ENCODE measurements at regions not wholly inside any gene's neighbourhood (a gene's known extent, or its start where the extent isn't known, plus 50 kb on each side); places are given as distances from the start of the nearest gene placed in this dataset.
"Not testable (repeated sequence)": the region's sequence is repeated elsewhere in the genome, so short reads cannot be mapped to it uniquely, and the experiment has no call there.

DNA sequence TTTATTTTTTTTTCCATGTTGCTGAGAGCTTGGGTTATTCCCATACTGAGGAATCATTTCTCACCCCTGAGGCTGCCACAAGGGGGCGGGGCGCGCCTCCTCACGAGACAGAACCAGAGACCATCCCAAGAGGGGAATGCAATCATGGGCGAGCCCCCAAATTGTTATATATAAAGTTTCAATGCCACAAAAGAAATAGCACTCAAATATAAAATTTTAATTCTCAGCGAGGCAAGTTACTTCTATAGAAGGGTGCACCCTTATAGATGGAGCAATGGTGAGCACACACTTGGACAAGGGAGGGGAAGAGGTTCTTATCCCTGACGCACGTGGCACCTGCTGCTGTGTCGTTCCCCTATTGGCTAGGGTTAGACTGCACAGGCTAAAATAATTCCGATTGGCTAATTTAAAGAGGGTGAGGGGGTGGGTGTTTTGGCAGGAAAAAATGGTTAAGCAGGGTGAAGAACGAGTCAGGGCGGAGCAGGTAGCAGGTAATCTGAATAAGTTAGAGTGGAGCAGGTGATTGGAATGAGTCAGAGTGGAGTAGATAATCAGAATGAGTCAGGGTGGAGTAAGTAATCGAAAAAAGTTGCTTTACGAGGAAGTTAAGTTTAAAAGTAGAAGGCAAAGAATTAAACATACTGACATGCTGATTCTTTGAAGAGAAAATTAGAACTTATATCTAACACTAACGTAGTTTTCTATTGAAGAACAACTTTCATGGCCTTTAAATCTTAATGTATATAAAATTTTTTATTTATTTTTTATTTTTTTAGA, 177.5 kb downstream of the MTCL1 start:
- Histone ChIP-seq H3F3A (ENCODE audit: control insufficient read depth, insufficient read depth) (no peaks in the 10 kb centered on the region), H4K20me1 (ENCODE audit: control insufficient read depth, insufficient read depth, low read depth, low read length) (no peaks in the 10 kb centered on the region), H3K27ac (ENCODE audit: low read depth, low read length) (no peak overlapping the region)

DNA sequence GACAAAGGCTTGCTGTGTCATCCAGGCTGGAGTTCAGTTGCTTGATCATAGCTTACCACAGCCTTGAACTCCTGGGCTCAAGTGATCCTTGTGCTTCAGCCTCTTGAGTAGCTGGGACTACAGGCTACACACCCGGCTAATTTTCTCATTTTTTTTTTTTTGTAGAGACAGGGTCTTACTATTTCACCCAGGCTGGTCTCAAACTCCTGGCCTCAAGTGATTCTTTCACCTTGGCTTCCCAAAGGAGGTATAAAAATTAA, 178.0 kb downstream of the MTCL1 start:
- Histone ChIP-seq H3K4me2 (ENCODE audit: low read length) (no peak overlapping the region), H3F3A (ENCODE audit: control insufficient read depth, insufficient read depth) (no peaks in the 10 kb centered on the region), H3K4me3 (ENCODE audit: low read length) (no peak overlapping the region), H3K27me3 (ENCODE audit: control insufficient read depth, low read length) (no peaks in the 10 kb centered on the region), H3K4me1 (ENCODE audit: control insufficient read depth, low read length) (no peaks in the 10 kb centered on the region), H3K27ac (ENCODE audit: low read depth, low read length) (no peak overlapping the region), H3K9me2 (replicated peaks; ENCODE audit: control insufficient read depth, low read length) (no peaks in the 10 kb centered on the region), H3K9me3 (ENCODE audit: control insufficient read depth, insufficient read depth, low read length) (peaks cover 13% of the 10 kb centered on the region; the same call in 1 of the 2 replicates), H3K79me2 (ENCODE audit: control insufficient read depth, low read length) (no peaks in the 10 kb centered on the region), H3K36me3 (ENCODE audit: control insufficient read depth, low read length) (no peaks in the 10 kb centered on the region), H4K20me1 (ENCODE audit: control insufficient read depth, insufficient read depth, low read depth, low read length) (no peaks in the 10 kb centered on the region)
- no peak for TF ChIP-seq EZH2phosphoT487 (IDR thresholded peaks at IDR 0.05; ENCODE audit: borderline replicate concordance, low read length)
- TF ChIP-seq, protein P1, sequence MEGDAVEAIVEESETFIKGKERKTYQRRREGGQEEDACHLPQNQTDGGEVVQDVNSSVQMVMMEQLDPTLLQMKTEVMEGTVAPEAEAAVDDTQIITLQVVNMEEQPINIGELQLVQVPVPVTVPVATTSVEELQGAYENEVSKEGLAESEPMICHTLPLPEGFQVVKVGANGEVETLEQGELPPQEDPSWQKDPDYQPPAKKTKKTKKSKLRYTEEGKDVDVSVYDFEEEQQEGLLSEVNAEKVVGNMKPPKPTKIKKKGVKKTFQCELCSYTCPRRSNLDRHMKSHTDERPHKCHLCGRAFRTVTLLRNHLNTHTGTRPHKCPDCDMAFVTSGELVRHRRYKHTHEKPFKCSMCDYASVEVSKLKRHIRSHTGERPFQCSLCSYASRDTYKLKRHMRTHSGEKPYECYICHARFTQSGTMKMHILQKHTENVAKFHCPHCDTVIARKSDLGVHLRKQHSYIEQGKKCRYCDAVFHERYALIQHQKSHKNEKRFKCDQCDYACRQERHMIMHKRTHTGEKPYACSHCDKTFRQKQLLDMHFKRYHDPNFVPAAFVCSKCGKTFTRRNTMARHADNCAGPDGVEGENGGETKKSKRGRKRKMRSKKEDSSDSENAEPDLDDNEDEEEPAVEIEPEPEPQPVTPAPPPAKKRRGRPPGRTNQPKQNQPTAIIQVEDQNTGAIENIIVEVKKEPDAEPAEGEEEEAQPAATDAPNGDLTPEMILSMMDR (IDR thresholded peaks at IDR 0.05; ENCODE audit: low read depth, low read length, poor library complexity, severe bottlenecking) = no peak

More for the DNA sequence above, 177.5 kb downstream of the MTCL1 start:
- Histone ChIP-seq H3K4me3 (ENCODE audit: low read length) (no peak overlapping the region), H3K4me1 (ENCODE audit: control insufficient read depth, low read length) (no peaks in the 10 kb centered on the region), H3K9me3 (ENCODE audit: control insufficient read depth, insufficient read depth, low read length) (peaks cover 13% of the 10 kb centered on the region; the same call in 1 of the 2 replicates), H3K79me2 (ENCODE audit: control insufficient read depth, low read length) (no peaks in the 10 kb centered on the region), H3K27me3 (ENCODE audit: control insufficient read depth, low read length) (no peaks in the 10 kb centered on the region), H3K4me2 (ENCODE audit: low read length) (no peak overlapping the region), H3K36me3 (ENCODE audit: control insufficient read depth, low read length) (no peaks in the 10 kb centered on the region), H3K9me2 (replicated peaks; ENCODE audit: control insufficient read depth, low read length) (no peaks in the 10 kb centered on the region)
- no peak for TF ChIP-seq EZH2phosphoT487 (IDR thresholded peaks at IDR 0.05; ENCODE audit: borderline replicate concordance, low read length)
- TF ChIP-seq, protein P1 (IDR thresholded peaks at IDR 0.05; ENCODE audit: low read depth, low read length, poor library complexity, severe bottlenecking) = peak; percentile 22

DNA sequence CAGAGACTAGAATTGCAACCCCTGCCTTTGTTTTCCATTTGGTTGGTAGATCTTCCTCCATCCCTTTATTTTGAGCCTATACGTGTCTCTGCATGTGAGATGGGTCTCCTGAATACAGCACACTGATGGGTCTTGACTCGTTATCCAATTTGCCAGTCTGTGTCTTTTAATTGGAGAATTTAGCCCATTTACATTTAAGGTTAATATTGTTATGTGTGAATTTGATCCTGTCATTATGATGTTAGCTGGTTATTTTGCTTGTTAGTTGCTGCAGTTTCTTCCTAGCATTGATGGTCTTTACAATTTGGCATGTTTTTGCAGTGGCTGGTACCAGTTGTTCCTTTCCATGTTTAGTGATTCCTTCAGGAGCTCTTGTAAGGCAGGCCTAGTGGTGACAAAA, 182.5 kb downstream of the MTCL1 start:
- H3F3A ChIP-seq (ENCODE audit: control insufficient read depth, insufficient read depth); H3K27me3 ChIP-seq (ENCODE audit: control insufficient read depth, low read length); H3K27ac ChIP-seq (ENCODE audit: low read depth, low read length); H3K9me2 ChIP-seq (replicated peaks; ENCODE audit: control insufficient read depth, low read length); H3K4me1 ChIP-seq (ENCODE audit: control insufficient read depth, low read length); H3K36me3 ChIP-seq (ENCODE audit: control insufficient read depth, low read length); H4K20me1 ChIP-seq (ENCODE audit: control insufficient read depth, insufficient read depth, low read depth, low read length); H3K9me3 ChIP-seq (ENCODE audit: control insufficient read depth, insufficient read depth, low read length); H3K79me2 ChIP-seq (ENCODE audit: control insufficient read depth, low read length); H3K4me2 ChIP-seq (ENCODE audit: low read length); H3K4me3 ChIP-seq (ENCODE audit: low read length): not testable (repeated sequence)

DNA sequence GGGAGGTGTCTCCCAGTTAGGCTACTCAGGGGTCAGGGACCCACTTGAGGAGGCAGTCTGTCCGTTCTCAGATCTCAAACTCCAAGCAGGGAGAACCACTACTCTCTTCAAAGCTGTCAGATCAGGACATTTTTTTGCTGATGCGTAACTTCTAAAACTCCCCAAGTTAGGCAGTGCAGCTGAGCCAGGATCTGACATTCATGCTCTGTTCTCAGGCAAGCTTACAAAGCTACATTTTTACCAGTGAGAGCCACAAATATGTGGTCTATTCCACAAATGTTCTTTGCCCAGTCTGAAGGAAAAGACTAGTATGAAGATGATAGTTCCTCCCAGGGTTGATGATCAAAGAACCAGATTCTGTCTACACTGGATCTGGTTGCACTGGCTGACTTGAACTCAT, 184.1 kb downstream of the MTCL1 start:
- Histone ChIP-seq H3K36me3 (ENCODE audit: control insufficient read depth, low read length) (no peaks in the 10 kb centered on the region), H3K27me3 (ENCODE audit: control insufficient read depth, low read length) (no peaks in the 10 kb centered on the region), H3K27ac (ENCODE audit: low read depth, low read length) (no peak overlapping the region), H3K79me2 (ENCODE audit: control insufficient read depth, low read length) (no peaks in the 10 kb centered on the region), H4K20me1 (ENCODE audit: control insufficient read depth, insufficient read depth, low read depth, low read length) (no peaks in the 10 kb centered on the region), H3F3A (ENCODE audit: control insufficient read depth, insufficient read depth) (no peaks in the 10 kb centered on the region), H3K4me1 (ENCODE audit: control insufficient read depth, low read length) (no peaks in the 10 kb centered on the region), H3K9me2 (replicated peaks; ENCODE audit: control insufficient read depth, low read length) (no peaks in the 10 kb centered on the region), H3K9me3 (ENCODE audit: control insufficient read depth, insufficient read depth, low read length) (no peaks in the 10 kb centered on the region; the same call in 1 of the 2 replicates), H3K4me2 (ENCODE audit: low read length) (no peak overlapping the region), H3K4me3 (ENCODE audit: low read length) (no peak overlapping the region)
- TF ChIP-seq, protein P1 (IDR thresholded peaks at IDR 0.05; ENCODE audit: low read depth, low read length, poor library complexity, severe bottlenecking) = no peak
- no peak for TF ChIP-seq EZH2phosphoT487 (IDR thresholded peaks at IDR 0.05; ENCODE audit: borderline replicate concordance, low read length)

DNA sequence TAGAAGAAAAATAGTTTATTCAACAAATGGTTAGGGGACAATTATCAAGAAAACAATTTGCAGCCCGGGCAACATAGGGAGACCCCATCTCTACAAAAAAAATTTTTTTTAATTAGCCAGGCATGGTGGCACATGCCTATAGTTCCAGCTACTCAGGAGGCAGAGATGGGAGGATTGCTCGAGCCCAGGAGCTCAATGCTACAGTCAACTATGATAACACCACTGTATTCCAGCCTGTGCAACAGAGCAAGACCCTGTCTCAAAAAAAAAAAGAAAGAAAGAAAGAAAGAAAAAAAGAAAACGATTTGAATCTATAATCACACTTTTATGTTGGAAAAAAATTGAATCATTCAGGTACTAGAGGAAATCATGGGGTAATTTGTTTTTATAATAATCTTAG, 185.1 kb downstream of the MTCL1 start:
- H3K36me3 ChIP-seq (ENCODE audit: control insufficient read depth, low read length) = not testable (repeated sequence)

More for the DNA sequence above, 185.1 kb downstream of the MTCL1 start:
- not testable (repeated sequence) for H3F3A ChIP-seq (ENCODE audit: control insufficient read depth, insufficient read depth); H3K9me2 ChIP-seq (replicated peaks; ENCODE audit: control insufficient read depth, low read length); H4K20me1 ChIP-seq (ENCODE audit: control insufficient read depth, insufficient read depth, low read depth, low read length); H3K4me2 ChIP-seq (ENCODE audit: low read length); H3K4me3 ChIP-seq (ENCODE audit: low read length); H3K79me2 ChIP-seq (ENCODE audit: control insufficient read depth, low read length); H3K4me1 ChIP-seq (ENCODE audit: control insufficient read depth, low read length); H3K27ac ChIP-seq (ENCODE audit: low read depth, low read length); H3K27me3 ChIP-seq (ENCODE audit: control insufficient read depth, low read length); H3K9me3 ChIP-seq (ENCODE audit: control insufficient read depth, insufficient read depth, low read length)
